GM11168 (cell line): ENCODE measurements at regions not wholly inside any gene's neighbourhood (a gene's known extent, or its start where the extent isn't known, plus 50 kb on each side); places are given as distances from the start of the nearest gene placed in this dataset.
"Not testable (repeated sequence)": the region's sequence is repeated elsewhere in the genome, so short reads cannot be mapped to it uniquely, and the experiment has no call there.

Source experiments
- in situ Hi-C: fragments of 300-500 bp; cut with MboI; formaldehyde crosslinking; loops from one replicate; pipeline ENCODE4 v1.12.0; 2022; ENCODE audit warnings: low sequenced_read_pairs; ENCODE audit not compliant: unreplicated experiment

DNA sequence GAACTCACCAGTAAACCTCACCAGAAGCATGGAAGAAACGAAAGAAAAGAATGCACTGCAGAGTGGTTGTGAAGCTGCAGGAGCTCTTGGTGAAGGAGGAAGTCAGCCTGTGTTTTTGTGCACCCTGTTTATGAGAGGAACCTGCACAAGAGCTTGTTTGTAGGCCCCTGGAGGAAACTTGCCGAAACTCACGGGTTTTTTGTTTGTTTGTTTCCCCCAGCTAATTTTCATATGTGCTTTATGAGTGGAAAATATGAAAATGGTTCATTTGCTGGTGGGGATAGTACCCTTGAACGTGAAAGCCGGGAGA, 222.7 kb downstream of the C16orf95 start:
- in situ Hi-C loops: no loop called here

DNA sequence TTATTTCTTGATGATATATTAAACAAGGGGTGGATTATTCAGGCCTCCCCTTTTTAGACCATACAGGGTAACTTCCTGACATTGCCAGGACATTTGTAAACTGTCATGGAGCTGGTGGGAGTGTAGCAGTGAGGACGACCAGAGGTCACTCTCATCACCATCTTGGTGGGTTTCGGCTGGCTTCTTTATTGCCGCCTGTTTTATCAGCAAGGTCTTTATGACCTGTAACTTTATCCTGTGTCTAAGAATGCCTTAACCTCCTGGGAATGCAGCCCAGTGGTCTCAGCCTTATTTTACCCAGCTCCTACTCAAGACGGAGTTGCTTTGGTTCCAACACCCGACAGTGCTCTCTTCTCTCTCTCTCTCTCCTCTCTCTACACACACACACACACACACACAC, 221.9 kb downstream of the C16orf95 start:
- in situ Hi-C loops: no loop called here

DNA sequence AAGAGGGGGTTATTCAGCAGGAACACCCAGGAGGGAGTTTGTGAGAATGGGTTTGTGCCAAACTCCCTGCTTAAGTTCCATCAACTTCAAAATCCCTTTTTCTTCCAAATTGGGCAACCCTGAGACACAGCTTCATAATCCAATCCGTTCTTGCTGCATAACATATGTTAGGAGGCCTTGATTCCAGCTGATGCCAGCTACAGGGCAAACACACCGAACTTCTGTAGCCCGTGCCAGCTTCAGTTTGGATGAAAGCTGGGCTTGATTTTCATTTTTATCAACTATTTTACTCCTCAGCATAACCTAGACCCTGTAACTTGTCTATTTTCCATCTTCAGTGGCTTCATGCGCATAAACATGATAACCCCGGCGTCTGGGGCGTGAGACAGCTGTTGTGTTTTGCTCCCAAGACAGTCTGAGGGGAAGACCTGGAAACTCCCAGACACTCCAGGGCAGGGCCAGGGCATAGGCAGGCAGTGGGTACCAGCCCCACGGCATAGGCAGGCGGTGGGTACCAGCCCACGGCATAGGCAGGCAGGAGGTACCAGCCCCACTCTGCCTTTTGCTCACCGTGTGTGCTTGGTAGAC, 220.4 kb downstream of the C16orf95 start:
- in situ Hi-C loops: no loop called here

DNA sequence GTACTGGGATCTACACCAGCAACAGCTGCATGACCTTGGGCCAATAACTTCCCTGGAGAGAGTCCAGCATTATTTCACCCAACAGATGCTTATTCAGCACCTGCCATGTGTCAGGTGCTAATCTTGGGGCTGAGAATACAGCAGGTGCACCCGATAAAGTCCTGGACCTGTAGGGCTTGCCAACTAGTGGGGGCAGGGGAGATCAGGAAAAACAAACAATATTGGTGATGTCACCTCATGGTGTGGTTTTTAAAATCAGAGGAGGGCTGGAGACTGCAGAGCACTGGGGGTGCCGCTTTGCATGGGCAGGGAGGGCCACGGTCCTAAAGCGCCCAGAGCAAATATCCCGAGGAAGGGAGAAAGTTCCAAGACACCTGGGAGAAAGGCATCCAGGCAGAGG, 218.8 kb downstream of the C16orf95 start:
- in situ Hi-C loops: no loop called here

DNA sequence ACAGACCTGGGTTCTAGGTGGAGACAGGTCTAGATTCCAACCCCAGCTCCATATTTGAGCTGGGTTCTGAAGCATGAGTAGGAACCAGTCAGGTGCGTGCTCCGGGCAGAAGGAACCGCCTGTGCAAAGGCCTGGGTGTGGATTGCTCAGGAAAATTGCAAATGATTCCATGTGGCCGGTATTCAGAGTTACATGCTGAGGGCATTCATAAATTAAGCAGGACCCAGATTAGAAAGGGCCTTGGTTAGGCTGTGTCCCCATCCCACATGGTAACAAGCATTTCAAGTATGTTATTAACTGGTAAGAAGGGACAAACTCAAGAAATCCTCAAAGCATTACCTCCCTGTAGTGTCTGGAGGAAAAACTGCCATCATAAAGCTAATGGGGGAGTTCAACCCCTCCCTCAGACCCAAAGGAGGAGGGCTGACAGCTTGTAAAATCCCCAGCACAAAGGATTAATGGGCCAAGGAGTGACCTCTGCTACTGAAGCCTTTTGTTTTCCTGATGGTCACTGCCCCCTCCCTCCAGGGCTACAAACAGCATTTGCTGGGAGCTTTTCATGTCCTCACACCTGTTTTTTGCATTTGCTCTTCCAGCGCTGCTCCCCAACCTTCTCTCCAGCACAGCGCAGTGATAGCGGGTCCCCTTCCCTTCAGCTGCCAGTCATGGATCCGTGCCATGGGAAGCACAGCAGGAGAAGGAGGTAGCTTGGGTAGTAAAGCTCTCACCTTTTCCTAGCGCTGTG, 218.0 kb downstream of the C16orf95 start:
- in situ Hi-C loops: no loop called here

DNA sequence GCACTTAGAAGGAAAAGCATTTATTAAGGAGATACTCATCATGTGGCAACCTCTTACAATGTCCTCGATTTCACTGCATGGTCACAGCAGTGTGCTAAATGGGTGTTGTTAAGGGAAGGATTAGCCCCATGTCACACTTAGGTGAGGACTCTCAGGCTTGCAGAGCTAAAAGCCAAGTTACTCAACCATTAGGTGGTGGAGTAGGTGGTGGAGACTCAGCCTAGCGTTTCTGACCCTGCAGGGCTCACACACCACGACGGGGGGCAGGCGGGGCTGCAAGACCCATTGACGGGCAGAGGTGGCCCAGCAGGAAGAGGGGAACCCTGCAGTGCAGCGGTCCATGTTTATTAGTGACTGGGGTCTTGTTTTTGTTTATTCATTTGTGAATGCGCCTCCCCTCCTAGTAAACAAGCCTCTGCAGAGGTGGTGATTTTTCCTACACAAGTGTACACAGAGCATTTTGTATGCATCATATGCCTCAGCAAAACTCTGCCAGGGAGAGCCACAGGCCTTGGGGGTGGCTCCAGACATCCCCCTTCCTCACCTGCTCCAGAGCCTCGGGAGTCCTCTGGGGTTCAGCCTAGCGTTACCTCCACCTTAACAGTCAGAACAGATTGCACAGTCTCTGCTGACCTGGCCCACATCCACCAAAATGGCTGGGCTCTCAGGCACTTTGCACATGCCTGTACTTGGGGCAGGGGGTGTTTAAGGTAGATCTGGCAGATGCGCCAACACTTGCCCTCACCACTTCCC, 216.7 kb downstream of the C16orf95 start:
- in situ Hi-C loops: no loop called here

DNA sequence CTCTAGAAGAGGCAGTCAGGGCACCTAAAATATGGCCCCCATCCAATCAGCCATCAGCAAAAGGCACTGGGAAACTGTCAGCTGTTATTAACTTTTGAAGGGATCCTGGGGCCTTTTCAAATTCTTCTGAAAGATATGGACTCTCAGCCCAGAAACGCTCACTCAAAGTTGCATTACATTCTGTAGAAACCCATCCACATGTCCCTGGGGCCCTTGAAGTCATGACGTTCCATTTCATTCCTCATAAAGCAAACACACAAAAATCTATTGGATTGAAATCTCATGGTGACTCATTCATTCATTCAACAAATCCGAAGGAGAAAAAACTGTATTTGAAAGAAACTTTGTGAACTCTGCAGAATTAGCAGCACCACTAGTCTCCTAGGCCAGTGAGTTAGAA, 215.3 kb downstream of the C16orf95 start:
- in situ Hi-C loops: no loop called here

DNA sequence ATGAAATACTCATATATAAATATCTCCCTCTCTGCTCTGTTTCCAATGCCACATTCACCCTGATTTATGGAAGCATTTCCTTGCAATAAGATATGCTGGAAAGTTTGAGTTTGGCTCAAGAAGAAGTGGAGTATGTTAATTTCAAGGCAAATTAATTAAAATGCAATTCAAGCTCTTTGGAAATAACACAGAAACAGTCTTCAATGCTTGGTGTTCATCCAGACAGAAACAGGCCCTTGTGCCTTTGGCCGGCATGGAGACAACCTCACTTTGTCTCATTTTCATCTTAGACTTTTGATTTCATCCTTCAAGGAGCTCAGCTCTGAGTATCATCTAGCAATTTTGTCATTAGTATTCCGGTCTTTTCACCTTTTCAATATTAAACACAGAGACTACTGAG, 210.0 kb downstream of the C16orf95 start:
- in situ Hi-C loops: no loop called here

DNA sequence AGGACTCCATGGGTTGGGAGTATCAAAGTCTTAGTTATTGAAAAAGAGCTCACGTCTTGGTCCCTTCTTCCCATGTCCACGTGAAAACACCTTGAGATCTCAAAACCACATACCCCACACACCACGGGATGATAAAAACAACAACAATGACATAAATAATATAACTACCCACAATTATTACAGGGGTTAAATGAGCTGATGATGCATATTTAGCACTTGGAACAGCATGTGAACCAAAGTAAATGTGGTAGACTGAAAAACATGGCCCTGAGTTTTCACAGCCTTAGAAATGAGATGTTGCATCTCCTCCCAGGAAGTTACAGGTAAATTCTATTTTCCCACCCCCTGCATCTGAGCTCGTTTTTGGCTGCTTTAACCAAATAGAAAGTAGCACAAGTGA, 208.9 kb downstream of the C16orf95 start:
- in situ Hi-C loops: no loop called here

DNA sequence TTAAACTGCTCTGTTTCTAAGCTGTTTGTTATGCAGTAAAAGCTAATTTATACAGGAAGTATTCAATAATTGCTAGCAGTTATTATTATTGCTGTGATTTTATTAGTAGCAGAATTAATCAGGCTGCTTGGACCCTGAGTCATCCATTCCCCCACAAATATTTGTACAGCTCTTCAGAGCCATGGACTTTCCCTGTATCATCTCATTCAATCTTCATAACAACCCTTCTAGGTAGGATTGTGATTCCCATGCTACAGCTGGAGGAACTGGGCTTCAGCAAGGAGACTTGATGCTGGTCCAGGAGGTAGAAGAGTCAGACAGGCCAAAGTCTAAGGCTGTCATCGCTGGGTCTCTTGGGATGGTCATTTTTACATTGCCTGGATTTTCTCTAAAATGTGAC, 208.3 kb downstream of the C16orf95 start:
- in situ Hi-C loops: no loop called here

DNA sequence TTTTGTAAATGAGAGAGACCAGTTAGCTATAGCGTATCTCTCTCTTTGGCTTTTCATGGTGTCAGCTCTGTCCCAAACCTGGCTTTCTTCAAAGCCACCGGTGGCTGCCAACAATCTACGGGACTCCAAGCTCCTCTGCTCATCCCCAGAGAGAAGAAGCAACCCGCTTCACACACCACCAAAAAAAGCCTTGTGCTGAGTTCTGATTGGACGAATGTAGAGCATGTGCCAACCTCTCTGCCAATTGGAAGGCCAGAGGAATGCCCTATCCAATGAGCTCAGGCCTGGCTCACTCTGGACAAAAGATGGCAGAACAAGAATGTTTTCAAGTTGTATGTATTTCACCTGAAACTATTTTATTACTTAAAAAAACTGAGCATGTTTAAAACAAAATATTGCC, 202.4 kb downstream of the C16orf95 start:
- in situ Hi-C loops: no loop called here

DNA sequence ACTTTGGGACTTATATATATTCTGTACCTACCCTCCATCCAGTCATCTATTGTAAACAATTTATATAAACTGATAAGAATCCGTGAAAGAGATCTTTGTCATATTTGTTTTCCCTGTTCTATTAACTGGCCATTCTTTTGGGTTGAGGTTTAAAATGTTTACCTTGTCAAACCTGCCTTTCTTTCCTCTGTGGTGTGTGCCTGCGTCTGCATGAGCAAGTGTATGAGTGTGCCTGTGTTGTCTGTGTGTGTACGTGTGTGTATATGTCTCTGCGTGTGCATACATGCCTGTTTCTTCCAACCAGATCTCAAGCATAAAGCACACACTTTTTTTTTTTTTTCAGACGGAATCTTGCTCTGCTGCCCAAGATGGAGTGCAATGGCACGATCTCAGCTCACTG, 201.5 kb downstream of the C16orf95 start:
- in situ Hi-C loops: no loop called here

DNA sequence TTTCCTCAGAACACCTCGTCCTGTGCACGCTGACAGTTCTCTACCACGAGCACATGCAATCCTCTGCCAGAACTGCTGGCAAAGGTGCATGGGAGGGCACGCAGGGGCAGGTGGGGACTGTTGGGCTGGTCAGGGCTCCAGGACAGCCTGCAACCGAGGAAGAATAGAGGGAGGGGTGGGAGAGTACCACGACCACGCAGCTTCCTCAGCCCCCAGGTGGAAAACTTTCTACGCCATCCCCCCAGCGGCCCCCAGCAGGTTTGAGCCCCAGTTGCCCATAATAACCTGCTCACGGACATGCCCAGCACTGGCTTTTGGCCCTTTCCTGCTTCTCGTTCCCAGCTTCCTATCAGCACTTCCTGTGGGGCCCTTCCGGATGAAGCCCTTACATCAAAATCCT, 199.3 kb downstream of the C16orf95 start:
- in situ Hi-C loops: no loop called here

DNA sequence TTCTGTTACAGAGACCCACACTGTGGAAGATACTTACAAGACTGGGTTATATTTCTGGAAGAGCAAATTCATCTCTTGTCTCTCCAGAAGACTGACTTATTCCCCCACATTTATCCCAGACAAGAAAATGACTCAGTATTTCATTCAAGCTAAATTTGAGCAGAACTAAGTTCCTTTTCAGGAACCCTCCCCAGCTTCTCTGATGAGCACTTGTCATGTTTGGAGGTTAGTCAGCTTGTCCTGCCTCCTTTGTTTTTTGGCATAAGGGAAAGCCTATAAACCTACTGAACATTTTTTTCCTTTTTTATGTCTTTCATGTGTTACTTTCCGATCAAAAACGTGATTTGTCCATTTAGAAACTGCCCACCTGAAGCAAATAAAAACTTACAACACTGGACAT, 198.0 kb downstream of the C16orf95 start:
- in situ Hi-C loops: no loop called here

DNA sequence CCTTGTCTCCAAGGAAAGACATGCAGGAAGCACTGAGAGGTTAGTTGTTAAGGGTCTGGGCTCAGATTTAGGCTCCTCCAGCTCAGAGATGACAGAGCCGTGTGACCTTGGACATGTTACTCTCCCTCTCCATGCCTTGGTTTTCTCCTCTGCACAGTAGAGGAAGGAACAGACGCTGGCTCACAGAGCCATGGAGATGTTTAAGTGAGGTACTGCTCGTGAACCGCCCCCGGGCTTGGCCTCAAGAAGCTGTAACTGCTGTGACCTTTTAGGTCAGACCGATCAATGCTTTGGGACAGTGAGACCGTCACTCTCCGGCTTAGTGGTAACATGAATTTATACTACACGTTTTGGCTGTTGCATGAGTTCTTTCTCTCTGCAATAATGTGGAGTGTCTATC, 197.4 kb downstream of the C16orf95 start:
- in situ Hi-C loops: no loop called here

DNA sequence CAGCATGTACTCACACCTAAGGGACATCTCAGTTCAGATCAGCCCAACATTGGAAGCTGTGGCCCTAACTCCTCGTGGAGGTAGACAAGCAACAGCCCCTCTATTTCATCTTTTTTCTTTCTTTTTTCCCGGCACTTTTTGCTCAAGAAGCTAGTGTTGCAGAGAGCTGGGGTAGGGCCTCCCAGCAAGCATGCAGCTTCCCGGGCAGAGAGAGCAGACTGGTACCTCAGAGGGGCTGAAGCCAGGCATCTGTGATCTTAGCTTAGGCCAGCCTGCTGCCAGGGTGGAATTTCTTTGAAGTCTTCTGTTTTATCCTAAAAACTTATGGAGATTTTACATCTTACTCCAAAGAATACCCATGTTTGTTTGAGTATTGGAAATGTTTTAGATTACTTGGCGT, 195.4 kb downstream of the C16orf95 start:
- in situ Hi-C loops: no loop called here

DNA sequence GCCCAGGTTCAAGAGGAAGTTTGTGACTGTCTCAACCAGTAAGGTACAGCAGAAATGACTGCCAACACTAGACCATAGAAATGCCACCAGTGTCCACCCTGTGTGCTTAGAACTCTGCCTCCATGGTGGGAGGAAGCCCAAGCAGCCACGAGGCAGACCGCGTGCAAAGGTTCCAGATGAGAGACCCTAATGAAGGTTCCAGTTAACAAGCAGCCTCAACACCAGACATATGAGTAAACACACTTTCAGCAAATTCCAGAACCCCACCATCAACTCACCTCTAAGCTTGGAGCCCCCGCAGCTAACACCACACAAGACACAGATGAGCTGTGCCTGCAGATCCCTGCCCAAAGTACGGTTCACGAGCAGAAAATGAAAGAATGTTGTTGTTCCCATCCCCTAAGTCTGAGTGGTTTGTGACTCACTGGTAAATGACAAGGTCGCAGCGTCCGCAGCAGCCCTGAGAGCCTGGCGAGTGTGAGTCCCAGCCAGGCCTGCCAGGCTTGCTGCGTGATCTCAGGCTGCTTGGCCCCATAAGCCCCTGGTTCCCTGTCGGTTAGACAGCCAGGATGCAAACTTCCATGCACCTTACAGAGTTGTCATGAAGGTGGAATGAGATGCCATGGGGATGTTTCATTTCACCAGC, 193.7 kb downstream of the C16orf95 start:
- in situ Hi-C loops: no loop called here

DNA sequence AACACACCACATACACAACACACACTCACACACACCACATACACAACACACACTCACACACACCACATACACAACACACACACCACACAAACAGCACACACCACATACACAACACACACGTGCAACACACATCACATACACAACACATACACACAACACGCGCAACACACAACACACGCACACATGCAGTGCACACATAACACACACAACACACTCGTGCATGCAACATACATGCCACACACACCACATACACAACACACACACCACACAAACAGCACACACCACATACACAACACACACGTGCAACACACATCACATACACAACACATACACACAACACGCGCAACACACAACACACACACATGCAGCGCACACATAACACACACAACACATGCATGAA, 192.8 kb downstream of the C16orf95 start:
- in situ Hi-C loops: not testable (repeated sequence)

DNA sequence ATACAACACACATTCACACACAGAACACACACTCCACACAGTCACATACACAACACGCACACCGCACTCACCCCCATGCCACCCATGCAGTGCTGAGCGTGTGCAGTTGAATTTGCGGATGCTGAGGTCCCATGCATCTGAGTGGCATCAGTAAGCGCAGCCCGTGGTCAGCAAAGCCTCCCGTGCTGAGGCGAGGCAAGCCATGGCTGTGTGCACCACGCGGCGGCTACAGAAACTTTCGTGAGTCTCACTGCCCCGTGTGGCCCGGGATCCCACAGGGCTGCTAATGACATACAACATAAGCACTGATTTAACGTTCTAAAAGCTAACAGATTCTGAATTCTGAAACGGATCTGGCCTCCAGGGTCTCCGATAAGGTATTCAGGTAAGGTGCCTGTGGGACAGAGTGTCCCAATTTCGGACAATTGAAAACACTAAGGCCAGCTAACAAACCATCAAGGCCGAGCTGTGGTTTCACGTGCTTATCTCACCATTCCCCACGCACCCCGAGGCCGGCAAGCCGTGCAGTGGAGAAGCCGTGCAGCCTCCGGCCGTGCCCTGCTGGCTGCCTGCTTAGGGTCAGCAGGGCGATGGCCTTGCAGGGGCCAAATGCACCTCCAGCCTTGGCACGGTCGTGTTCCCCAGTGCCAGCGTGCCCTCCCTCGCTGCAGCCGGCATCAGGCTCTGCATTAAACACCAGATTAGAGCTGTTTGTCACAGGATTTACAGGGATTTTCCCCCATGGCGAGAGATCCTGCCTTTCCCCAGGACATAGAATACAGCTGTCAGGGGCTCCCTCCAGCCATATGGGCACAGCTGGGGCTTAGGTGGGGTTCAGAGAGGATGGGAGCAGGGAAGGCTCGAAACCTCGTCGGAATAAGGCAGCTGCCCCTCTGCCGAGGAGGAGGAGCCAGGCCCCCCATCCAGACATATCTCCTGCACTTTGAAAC, 191.7 kb downstream of the C16orf95 start:
- in situ Hi-C loops: no loop called here

DNA sequence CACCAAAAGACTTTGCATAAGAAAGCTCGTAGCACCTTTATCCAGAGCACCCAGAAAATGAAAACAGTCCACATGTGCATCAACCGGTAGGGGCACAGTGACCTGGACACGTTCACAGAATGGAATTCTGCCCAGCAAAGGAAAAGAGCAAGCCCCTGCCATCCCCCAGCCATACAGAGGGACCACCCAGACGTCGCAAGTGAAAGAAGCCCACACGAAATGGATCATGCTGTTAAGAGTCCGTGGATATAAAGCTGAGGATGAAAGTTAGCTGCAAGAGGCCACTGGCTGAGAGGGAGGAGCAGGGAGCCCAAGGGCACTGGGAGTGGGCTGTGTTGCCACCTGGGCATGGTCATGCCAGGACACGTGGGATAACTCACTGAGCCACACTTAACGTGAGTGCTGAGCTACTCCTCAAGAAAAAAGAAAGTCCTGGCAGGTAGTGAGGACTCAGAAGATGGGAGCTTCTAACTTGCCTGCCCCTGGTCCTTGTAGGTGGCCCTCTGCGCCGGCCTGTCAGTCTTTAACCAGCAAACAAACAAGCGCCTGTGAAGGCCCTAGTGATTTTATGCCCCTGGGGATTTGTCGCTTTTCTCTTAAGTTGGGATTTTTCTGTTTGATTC, 190.7 kb downstream of the C16orf95 start:
- in situ Hi-C loops: no loop called here
